OCI-LY7 (cell line): ENCODE measurements at regions not wholly inside any gene's neighbourhood (a gene's known extent, or its start where the extent isn't known, plus 50 kb on each side); places are given as distances from the start of the nearest gene placed in this dataset.

Source experiments
- CTCF ChIP-seq: fragments of 200-600 bp; sonication (generic); conservative IDR thresholded peaks from 2 replicates; pipeline ENCODE4 v1.5.1; 2014; ENCODE audit warnings: mild to moderate bottlenecking, antibody characterized with exemption, low read length, moderate library complexity, mixed read lengths
- EZH2phosphoT487 ChIP-seq: fragments of 200-600 bp; sonication (generic); IDR thresholded peaks from 2 replicates; pipeline ENCODE4 v1.6.1; 2018; ENCODE audit warnings: low read depth, borderline replicate concordance, mild to moderate bottlenecking, mixed run types, antibody characterized with exemption, low read length, moderate library complexity, mixed read lengths

- no peak for TF ChIP-seq CTCF
- TF ChIP-seq EZH2phosphoT487 = no peak
These were observed 2323.5 kb upstream of the ACO1 start for GRCh38 chr9:30060976-30061375.
